GM13977 (cell line): ENCODE measurements at regions not wholly inside any gene's neighbourhood (a gene's known extent, or its start where the extent isn't known, plus 50 kb on each side); places are given as distances from the start of the nearest gene placed in this dataset.

Source experiments
- DNase-seq: peaks from one replicate; pipeline ENCODE4 v3.0.0; 2012; ENCODE audit warnings: low spot score
- CTCF ChIP-seq: IDR thresholded peaks from 2 replicates; pipeline ENCODE4 v1.5.1; 2012; ENCODE audit warnings: mild to moderate bottlenecking, control low read depth; ENCODE audit not compliant: insufficient read depth; ENCODE audit errors: extremely low read depth, missing control alignments
- in situ Hi-C: fragments of 300-500 bp; cut with MboI; formaldehyde crosslinking; loops from one replicate; pipeline ENCODE4 v1.12.0; 2022; ENCODE audit warnings: low sequenced_read_pairs, low pct_unique_long_range_greater_than_20kb, mixed read lengths, inconsistent platforms; ENCODE audit not compliant: unreplicated experiment

GRCh38 chr19:32252333-32252669 is 93.1 kb upstream of the ZNF507 start:
- in situ Hi-C loops, result no loop called here
- DNase-seq, result no peak
- TF ChIP-seq CTCF, result no peak

- in situ Hi-C loops, result no loop called here
- no peak for DNase-seq
- no peak for TF ChIP-seq CTCF
Measured at GRCh38 chr19:32253683-32254508, 91.5 kb upstream of the ZNF507 start.

GRCh38 chr19:32254509-32254890 is 90.9 kb upstream of the ZNF507 start:
- no peak for DNase-seq
- no peak for TF ChIP-seq CTCF
- in situ Hi-C loops, result no loop called here

- TF ChIP-seq CTCF, result no peak
- no peak for DNase-seq
- in situ Hi-C loops, result no loop called here
Measured at GRCh38 chr19:32255536-32256295, 89.7 kb upstream of the ZNF507 start.

- in situ Hi-C loops, result no loop called here
- no peak for TF ChIP-seq CTCF
- no peak for DNase-seq
Measured at GRCh38 chr19:32256341-32256975, 89.0 kb upstream of the ZNF507 start.

- no peak for DNase-seq
- in situ Hi-C loops, result no loop called here
- TF ChIP-seq CTCF, result no peak
Measured at GRCh38 chr19:32257326-32258073, 87.9 kb upstream of the ZNF507 start.
